ENCODE measurements at regions not wholly inside any gene's neighbourhood (a gene's known extent, or its start where the extent isn't known, plus 50 kb on each side); places are given as distances from the start of the nearest gene placed in this dataset.
A peak's percentile ranks its signal among the peaks of the same experiment; 100 is the strongest.

- ATAC-seq (replicated peaks in 1 of 2) (no peak), DNase-seq (no peak)
- peaks cover 0 to 3% of the 10 kb centered on the region in 2 donors for H3K9me3 Mint-ChIP-seq
- no peaks in the 10 kb centered on the region for H3K36me3 Mint-ChIP-seq (ENCODE audit: insufficient read depth in 2 of 2)
- H3K27ac Mint-ChIP-seq: no peak overlapping the region
- H3K4me1 Mint-ChIP-seq (ENCODE audit: low read depth): peaks cover 5% of the 10 kb centered on the region
- no peak overlapping the region for H3K4me3 Mint-ChIP-seq
- no peaks in the 10 kb centered on the region for H3K27me3 Mint-ChIP-seq (ENCODE audit: low read depth)
Observed at GRCh38 chr3:177730814-177731213, 533.5 kb upstream of the TBL1XR1 start.

- Mint-ChIP-seq H3K36me3 (ENCODE audit: insufficient read depth in 2 of 2) (no peaks in the 10 kb centered on the region), H3K27me3 (ENCODE audit: low read depth) (no peaks in the 10 kb centered on the region), H3K9me3 (peaks cover 0 to 3% of the 10 kb centered on the region in 2 donors), H3K27ac (no peak overlapping the region), H3K4me1 (ENCODE audit: low read depth) (peaks cover 5% of the 10 kb centered on the region), H3K4me3 (no peak overlapping the region)
- DNase-seq (no peak), ATAC-seq (replicated peaks in 1 of 2) (no peak)
Observed at GRCh38 chr3:177731644-177732268, 534.5 kb upstream of the TBL1XR1 start.

DNA sequence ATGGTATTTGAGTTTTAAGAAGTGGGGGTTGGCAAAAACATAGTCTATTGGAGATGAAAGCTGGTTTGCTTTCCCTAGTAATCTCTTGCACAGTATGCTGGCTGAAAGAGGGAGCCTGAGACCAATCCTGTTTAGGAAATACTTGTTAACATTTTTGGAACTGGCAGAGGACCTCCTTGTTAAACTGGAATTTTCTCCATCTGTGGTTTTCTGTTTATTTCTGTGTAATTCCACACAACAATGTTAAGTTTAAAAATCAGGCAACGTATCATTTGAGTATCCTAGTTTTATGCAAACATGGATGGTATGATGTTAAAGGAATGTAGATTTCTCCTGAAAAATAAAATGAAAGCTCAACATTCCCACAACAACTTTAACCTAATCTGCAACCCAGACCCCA, 536.0 kb upstream of the TBL1XR1 start:
- H3K4me3 Mint-ChIP-seq: no peak overlapping the region
- ATAC-seq (replicated peaks in 1 of 2): no peak
- no peak overlapping the region for H3K27ac Mint-ChIP-seq

GRCh38 chr3:177733936-177734335, 536.7 kb upstream of the TBL1XR1 start:
- no peak for DNase-seq
- Mint-ChIP-seq H3K36me3 (ENCODE audit: insufficient read depth in 2 of 2) (no peaks in the 10 kb centered on the region), H3K27me3 (ENCODE audit: low read depth) (no peaks in the 10 kb centered on the region), H3K4me1 (ENCODE audit: low read depth) (peaks cover 5% of the 10 kb centered on the region), H3K27ac (no peak overlapping the region), H3K9me3 (no peaks in the 10 kb centered on the region), H3K4me3 (no peak overlapping the region)
- ATAC-seq (replicated peaks in 1 of 2): no peak

More for the DNA sequence above, 536.0 kb upstream of the TBL1XR1 start:
- no peaks in the 10 kb centered on the region for H3K27me3 Mint-ChIP-seq (ENCODE audit: low read depth)
- no peaks in the 10 kb centered on the region for H3K9me3 Mint-ChIP-seq
- H3K4me1 Mint-ChIP-seq (ENCODE audit: low read depth): peaks cover 5% of the 10 kb centered on the region
- H3K36me3 Mint-ChIP-seq (ENCODE audit: insufficient read depth in 2 of 2): no peaks in the 10 kb centered on the region
- no peak for DNase-seq

- Mint-ChIP-seq H3K27ac (no peak overlapping the region), H3K4me3 (no peak overlapping the region), H3K9me3 (no peaks in the 10 kb centered on the region), H3K27me3 (ENCODE audit: low read depth) (no peaks in the 10 kb centered on the region), H3K36me3 (ENCODE audit: insufficient read depth in 2 of 2) (no peaks in the 10 kb centered on the region), H3K4me1 (ENCODE audit: low read depth) (peaks cover 5% of the 10 kb centered on the region)
- DNase-seq: no peak
- no peak for ATAC-seq (replicated peaks in 1 of 2)
Observed at GRCh38 chr3:177735431-177735830, 538.1 kb upstream of the TBL1XR1 start.

DNA sequence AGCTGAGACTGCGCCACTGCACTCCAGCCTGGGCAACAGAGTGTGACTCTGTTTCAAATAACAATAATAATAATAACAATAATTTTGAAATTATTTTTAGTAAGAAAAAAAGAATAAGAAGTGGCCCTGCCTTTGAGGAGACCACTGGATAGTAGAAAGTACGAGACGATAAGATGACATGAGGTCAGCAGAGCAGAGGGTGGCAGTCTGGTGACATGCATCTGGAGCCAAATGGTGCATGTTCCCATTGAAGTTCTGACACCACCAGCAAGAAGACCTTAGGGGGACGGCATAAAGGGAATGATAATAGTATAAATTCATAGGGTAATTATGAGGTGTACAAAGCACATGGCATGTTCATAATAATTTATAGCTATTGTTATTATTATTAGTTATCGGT, 542.2 kb upstream of the TBL1XR1 start:
- Mint-ChIP-seq H3K4me1 (ENCODE audit: low read depth) (no peaks in the 10 kb centered on the region), H3K9me3 (peaks cover 2 to 7% of the 10 kb centered on the region in 2 donors), H3K27me3 (ENCODE audit: low read depth) (no peaks in the 10 kb centered on the region), H3K36me3 (ENCODE audit: insufficient read depth in 2 of 2) (peaks cover 0 to 6% of the 10 kb centered on the region in 2 donors), H3K27ac (no peak overlapping the region), H3K4me3 (no peak overlapping the region)
- DNase-seq: no peak
- no peak for ATAC-seq (replicated peaks in 1 of 2)

DNA sequence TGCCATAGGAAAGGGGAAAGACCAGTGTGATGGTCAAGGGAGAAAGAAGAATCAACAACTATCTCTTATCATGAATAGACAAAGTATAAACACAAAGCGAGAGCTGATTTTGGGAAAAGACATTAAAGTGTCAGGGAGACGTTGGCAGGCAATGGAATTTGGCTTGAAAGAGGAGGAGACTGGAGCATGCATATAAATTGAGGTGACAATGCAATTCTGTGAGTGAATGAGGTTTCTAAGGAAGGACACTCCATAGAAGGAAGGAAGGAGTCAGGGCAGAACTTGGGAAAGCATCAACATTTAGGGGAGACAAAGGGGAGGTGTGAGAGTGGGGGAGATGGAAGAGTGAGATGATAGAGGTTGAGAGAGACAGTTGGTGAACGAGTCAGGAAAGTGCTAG, 543.0 kb upstream of the TBL1XR1 start:
- Mint-ChIP-seq H3K4me3 (no peak overlapping the region), H3K27me3 (ENCODE audit: low read depth) (no peaks in the 10 kb centered on the region), H3K4me1 (ENCODE audit: low read depth) (no peaks in the 10 kb centered on the region), H3K9me3 (peaks cover 2 to 7% of the 10 kb centered on the region in 2 donors), H3K36me3 (ENCODE audit: insufficient read depth in 2 of 2) (peaks cover 0 to 6% of the 10 kb centered on the region in 2 donors), H3K27ac (no peak overlapping the region)
- ATAC-seq (replicated peaks in 1 of 2): no peak
- DNase-seq: no peak

DNA sequence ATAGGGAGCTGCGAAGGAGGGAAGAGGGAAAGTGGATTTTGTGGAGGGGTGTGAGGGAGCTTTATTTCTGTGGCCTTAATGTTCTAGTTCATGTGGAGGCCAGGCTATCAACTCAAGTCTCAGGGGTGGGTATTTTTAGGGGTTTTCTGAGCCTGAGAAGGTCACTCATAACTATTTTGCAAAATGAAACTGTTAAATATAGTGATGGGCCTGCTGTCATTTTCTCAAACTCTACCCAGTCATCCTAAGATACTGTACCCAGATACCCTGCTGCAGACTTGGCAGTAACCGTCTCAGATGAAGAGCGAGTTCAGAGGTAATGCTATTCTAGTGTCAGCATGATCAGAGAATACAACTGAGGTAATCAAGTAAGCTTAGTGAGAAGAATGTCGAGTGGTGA, 545.0 kb upstream of the TBL1XR1 start:
- Mint-ChIP-seq H3K27ac (no peak overlapping the region), H3K9me3 (peaks cover 2 to 7% of the 10 kb centered on the region in 2 donors), H3K4me3 (no peak overlapping the region), H3K36me3 (ENCODE audit: insufficient read depth in 2 of 2) (peaks cover 0 to 6% of the 10 kb centered on the region in 2 donors), H3K27me3 (ENCODE audit: low read depth) (no peaks in the 10 kb centered on the region), H3K4me1 (ENCODE audit: low read depth) (no peaks in the 10 kb centered on the region)
- DNase-seq (no peak), ATAC-seq (replicated peaks in 1 of 2) (no peak)

GRCh38 chr3:177743173-177743890, 546.0 kb upstream of the TBL1XR1 start:
- Mint-ChIP-seq H3K36me3 (ENCODE audit: insufficient read depth in 2 of 2) (peaks cover 0 to 6% of the 10 kb centered on the region in 2 donors), H3K9me3 (peaks cover 3 to 9% of the 10 kb centered on the region in 2 donors), H3K4me3 (no peak overlapping the region), H3K4me1 (ENCODE audit: low read depth) (no peaks in the 10 kb centered on the region), H3K27ac (no peak overlapping the region), H3K27me3 (ENCODE audit: low read depth) (no peaks in the 10 kb centered on the region)
- ATAC-seq (replicated peaks in 1 of 2) (no peak), DNase-seq (no peak)

GRCh38 chr3:177744873-177745606, 547.8 kb upstream of the TBL1XR1 start:
- ATAC-seq (replicated peaks in 1 of 2) (no peak), DNase-seq (no peak)
- H3K9me3 Mint-ChIP-seq: peaks cover 3 to 9% of the 10 kb centered on the region in 2 donors
- H3K27ac Mint-ChIP-seq: no peak overlapping the region
- no peak overlapping the region for H3K4me3 Mint-ChIP-seq
- peaks cover 0 to 6% of the 10 kb centered on the region in 2 donors for H3K36me3 Mint-ChIP-seq (ENCODE audit: insufficient read depth in 2 of 2)
- no peaks in the 10 kb centered on the region for H3K27me3 Mint-ChIP-seq (ENCODE audit: low read depth)
- H3K4me1 Mint-ChIP-seq (ENCODE audit: low read depth): no peaks in the 10 kb centered on the region

- ATAC-seq (replicated peaks in 1 of 2) (no peak), DNase-seq (no peak)
- H3K4me1 Mint-ChIP-seq (ENCODE audit: low read depth): no peaks in the 10 kb centered on the region
- peaks cover 0 to 6% of the 10 kb centered on the region in 2 donors for H3K36me3 Mint-ChIP-seq (ENCODE audit: insufficient read depth in 2 of 2)
- no peak overlapping the region for H3K27ac Mint-ChIP-seq
- H3K9me3 Mint-ChIP-seq: peaks cover 3 to 9% of the 10 kb centered on the region in 2 donors
- no peak overlapping the region for H3K4me3 Mint-ChIP-seq
- no peaks in the 10 kb centered on the region for H3K27me3 Mint-ChIP-seq (ENCODE audit: low read depth)
Observed at GRCh38 chr3:177745607-177746005, 548.3 kb upstream of the TBL1XR1 start.

DNA sequence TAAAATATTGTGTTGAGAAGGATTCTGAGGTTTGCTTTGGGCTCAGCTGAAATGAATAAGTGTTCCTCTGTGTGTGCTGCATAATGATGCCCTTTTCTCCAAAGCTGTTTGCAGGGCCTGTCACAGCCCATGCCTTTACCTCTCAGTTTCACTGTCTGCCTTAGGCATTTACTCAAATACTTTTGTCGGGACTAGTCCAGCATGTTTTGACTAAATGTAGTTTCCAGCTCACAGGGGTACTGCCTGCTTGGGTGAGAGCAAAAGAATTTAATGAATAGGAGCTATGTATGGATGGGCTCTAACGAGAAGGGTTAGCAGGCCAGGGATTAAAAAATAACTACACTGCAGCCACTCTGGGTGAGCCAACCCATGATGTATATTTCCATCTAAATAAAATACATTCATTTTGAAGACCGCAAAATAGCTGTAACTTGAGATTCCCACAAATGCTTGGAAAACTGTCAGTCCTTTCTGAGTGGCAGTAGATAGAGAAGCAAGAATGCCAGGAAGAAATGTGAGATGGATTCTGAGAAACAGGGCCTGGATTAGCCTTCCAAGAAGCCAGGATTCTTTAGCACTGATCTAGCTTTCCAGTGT, 549.2 kb upstream of the TBL1XR1 start:
- no peaks in the 10 kb centered on the region for H3K27me3 Mint-ChIP-seq (ENCODE audit: low read depth)
- H3K27ac Mint-ChIP-seq: no peak overlapping the region
- H3K4me3 Mint-ChIP-seq: no peak overlapping the region
- peaks cover 0 to 6% of the 10 kb centered on the region in 2 donors for H3K36me3 Mint-ChIP-seq (ENCODE audit: insufficient read depth in 2 of 2)
- H3K4me1 Mint-ChIP-seq (ENCODE audit: low read depth): no peaks in the 10 kb centered on the region
- H3K9me3 Mint-ChIP-seq: peaks cover 3 to 9% of the 10 kb centered on the region in 2 donors
- ATAC-seq (replicated peaks in 1 of 2) (peak in 1 of 2 donors; percentile 57), DNase-seq (no peak)

DNA sequence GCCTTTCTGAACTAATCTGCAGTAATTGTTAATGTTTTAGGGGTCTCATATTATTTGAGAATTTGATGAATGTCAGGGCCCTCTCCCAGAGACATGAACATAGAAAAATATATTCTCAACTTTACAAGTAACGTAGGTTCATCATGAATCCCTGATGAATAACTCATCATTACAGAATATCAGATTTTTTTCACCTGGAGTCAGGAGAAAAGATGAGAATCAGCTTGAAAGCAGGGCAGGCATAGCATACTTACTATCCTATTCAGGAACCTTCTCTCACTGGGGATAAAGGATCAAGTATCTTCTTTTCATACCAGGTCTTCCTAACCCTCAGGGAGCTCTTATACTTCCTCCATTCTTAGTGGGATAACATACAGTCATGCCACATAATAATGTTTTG, 552.6 kb upstream of the TBL1XR1 start:
- no peaks in the 10 kb centered on the region for H3K4me1 Mint-ChIP-seq (ENCODE audit: low read depth)
- H3K27ac Mint-ChIP-seq: no peak overlapping the region
- no peak for DNase-seq
- H3K36me3 Mint-ChIP-seq (ENCODE audit: insufficient read depth in 2 of 2): no peaks in the 10 kb centered on the region
- no peaks in the 10 kb centered on the region for H3K27me3 Mint-ChIP-seq (ENCODE audit: low read depth)
- no peak overlapping the region for H3K4me3 Mint-ChIP-seq
- no peak for ATAC-seq (replicated peaks in 1 of 2)
- H3K9me3 Mint-ChIP-seq: peaks cover 2% of the 10 kb centered on the region in 2 donors

Data from activated T-cell treated with anti-CD3 and anti-CD28 coated beads, Interleukin-2, amount 50 U/mL, for 72 hours (primary cell).